Activated CD8-positive, alpha-beta memory T cell treated with anti-CD3 and anti-CD28 coated beads, Interleukin-2, amount 50 U/mL, for 24 hours (primary cell): ENCODE measurements at regions not wholly inside any gene's neighbourhood (a gene's known extent, or its start where the extent isn't known, plus 50 kb on each side); places are given as distances from the start of the nearest gene placed in this dataset.
"Not testable (repeated sequence)": the region's sequence is repeated elsewhere in the genome, so short reads cannot be mapped to it uniquely, and the experiment has no call there.

Experiments used
- DNase-seq: peaks from one replicate; pipeline ENCODE4 v3.0.0-alpha.2; 2020; ENCODE audit errors: extremely low read depth

GRCh38 chr1:149278156-149278555 is 174.8 kb upstream of the NBPF9 start:
- not testable (repeated sequence) for DNase-seq

DNA sequence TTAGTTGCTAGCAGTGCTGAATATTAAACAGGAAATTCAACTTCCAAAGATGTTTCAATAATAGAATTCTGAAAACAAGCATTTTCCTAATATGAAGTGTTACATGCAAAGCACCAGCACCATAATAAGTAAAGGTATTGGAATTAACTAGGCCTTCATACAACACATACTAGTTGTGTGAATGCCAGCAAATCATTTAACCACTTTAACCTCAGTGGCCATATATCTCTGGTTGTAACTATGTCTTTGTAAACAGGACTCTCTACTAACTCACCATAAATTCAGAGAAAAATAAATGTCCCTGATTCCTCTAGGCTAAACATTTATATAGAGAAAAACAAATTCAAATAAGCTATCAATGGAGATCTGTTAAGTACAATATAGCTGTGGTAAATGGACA is 175.7 kb upstream of the NBPF9 start:
- DNase-seq: not testable (repeated sequence)

DNA sequence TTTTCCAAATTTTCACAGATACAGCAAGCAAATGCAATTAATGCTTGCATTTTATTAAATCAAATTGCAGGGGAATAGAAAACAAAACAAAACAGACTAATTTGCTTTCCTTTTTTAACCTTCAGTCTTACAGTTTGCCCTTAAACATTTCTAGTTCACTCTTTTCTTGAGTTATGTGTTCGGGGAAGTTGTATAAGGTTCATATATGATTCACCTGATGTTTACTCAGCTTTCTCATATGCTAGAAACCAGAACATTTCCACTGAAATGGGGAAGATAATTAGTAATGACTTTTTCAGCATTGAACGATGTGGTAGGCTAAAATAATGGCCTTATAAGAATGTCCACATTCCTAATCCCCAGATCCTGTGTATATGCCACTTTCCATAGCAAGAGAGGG is 176.2 kb upstream of the NBPF9 start:
- DNase-seq: not testable (repeated sequence)

DNA sequence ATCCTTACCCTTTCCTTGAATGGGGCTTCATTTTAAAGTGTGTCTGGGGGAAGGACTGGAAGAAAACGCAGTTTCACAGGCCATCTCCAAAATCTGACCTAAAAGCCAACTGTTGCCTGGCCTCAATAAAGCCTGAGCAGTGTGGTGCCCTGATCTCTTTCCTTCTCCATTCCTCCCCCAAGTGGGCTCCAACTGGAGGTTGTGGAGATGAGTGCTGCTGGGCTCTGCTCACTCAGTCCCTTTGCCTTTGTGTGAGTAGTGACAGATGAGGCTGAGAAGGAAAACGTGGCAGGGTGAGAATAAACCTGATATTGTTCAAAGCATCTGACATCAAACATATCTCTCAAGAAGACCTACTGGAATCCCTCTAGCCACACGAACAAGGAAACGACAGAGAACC is 181.4 kb upstream of the NBPF9 start:
- DNase-seq: not testable (repeated sequence)

- DNase-seq: not testable (repeated sequence)
Measured at GRCh38 chr1:149285205-149285604, 181.9 kb upstream of the NBPF9 start.

- DNase-seq: not testable (repeated sequence)
Measured at GRCh38 chr1:149285638-149286037, 182.3 kb upstream of the NBPF9 start.

GRCh38 chr1:149288580-149288979 is 185.2 kb upstream of the NBPF9 start:
- not testable (repeated sequence) for DNase-seq

DNA sequence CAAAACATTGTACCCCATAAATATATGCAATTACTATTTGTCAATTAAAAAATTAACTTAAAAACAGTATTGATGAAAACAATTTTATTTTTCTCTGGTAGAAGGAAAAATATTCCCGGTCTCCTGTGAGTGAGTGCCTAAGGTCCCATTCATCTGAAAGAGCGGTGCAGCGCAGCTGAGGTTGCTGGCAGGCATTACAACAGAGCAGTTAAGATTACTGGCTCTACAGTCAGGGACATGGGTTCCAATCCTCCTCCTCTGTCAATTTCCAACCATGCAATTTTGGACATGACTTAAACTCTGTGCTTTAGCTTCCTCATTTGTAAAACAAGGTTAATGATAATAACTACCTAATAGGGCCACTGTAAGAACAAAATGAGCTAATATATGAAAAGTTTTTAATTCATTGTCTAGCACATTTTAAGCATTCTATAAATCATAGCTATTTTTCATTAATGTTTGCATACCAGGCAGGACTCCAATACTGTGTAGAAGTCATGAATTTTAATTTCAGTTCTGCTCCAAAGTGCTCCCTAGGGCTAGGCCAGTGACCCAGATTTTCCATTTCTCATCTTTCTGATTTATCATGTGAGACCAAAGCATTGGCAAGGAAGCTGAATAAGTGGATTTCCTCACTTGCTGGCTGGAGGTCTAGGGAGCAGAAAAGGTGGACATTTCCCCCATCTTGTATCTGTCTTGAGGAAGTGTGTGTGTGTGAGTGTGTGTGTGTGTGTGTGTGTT is 174.2 kb upstream of the NBPF19 start:
- not testable (repeated sequence) for DNase-seq

GRCh38 chr1:149301282-149301681 is 173.6 kb upstream of the NBPF19 start:
- not testable (repeated sequence) for DNase-seq

GRCh38 chr1:149304796-149305195 is 170.0 kb upstream of the NBPF19 start:
- not testable (repeated sequence) for DNase-seq

- not testable (repeated sequence) for DNase-seq
Measured at GRCh38 chr1:149307640-149308039, 167.2 kb upstream of the NBPF19 start.

DNA sequence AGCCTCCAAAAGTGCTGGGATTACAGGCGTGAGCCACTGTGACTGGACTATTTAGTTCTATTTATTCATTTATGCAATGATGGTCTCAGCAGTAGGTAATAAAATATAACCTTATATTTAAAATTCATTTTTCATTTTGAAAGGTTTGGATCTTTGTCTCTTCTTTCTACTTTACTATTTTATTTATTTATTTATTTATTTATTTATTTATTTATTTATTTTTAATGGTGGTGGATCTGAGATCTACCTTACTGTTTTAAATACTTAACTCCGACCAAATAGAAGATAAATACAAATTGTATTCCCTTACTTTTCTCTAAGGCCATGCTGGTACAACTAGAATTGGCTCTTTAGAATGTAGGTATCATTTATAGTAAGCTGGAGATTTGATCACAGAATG is 159.9 kb upstream of the NBPF19 start:
- DNase-seq: not testable (repeated sequence)

- DNase-seq: not testable (repeated sequence)
Measured at GRCh38 chr1:149320971-149321731, 153.7 kb upstream of the NBPF19 start.

- not testable (repeated sequence) for DNase-seq
Measured at GRCh38 chr1:149321732-149322016, 153.2 kb upstream of the NBPF19 start.

GRCh38 chr1:149330081-149330335 is 144.8 kb upstream of the NBPF19 start:
- DNase-seq: not testable (repeated sequence)

DNA sequence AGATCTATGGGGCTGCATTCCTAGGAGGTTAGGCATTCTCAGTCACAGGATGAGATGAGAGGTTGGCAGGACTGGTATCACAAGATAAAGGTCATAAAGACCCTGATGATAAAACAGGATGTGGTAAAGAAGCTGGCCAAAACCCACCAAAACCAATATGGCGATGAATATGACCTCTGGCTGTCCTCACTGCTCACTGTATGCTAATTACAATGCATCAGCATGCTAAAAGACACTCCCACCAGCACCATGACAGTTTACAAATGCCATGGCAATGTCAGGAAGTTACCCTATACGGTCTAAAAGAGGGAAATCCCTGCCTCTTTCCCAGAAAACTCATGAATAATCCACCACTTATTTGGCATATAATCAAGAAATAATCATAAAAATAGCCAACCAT is 138.8 kb upstream of the NBPF19 start:
- DNase-seq: not testable (repeated sequence)

DNA sequence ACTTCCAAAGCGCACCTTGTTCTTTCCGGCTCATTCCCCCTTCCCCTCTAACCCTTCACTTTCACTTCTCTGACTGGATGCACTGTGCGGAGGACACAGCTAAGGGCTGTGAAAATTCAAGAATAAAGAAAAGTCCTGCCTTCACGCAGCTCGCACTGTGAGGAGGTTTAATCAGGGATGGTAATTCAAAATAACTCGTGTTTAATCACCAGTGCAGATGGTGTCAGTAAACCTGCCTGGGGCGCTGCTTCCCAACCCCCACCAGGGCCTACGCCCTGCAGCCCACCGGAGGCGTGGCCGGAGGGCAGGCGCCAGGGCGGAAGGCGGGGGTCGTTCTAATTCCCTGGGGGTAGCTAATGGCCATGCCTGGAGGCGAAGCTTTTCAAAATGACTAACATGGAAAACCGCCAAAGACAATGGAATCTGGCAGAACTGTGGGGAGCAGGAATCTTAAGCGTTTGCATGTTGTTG is 136.6 kb upstream of the NBPF19 start:
- not testable (repeated sequence) for DNase-seq

- DNase-seq: not testable (repeated sequence)
Measured at GRCh38 chr1:149338698-149339097, 136.1 kb upstream of the NBPF19 start.

DNA sequence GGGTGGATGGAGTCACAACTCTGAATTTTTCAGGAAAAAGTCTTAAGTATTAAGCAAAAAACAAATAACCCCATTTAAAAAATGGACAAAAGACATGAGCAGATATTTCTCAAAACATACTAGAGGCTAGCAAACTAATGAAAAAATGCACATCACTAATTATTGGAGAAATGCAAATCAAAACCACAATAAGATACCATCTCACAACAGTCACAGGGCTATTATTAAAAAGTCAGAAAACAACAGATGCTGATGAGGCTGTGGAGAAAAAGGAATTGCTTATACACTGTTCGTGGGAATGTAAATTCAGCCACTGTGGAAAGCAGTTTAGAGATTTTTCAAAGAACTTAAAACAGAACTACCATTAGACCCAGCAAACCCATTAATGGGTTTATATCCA is 125.4 kb upstream of the NBPF19 start:
- DNase-seq: not testable (repeated sequence)

DNA sequence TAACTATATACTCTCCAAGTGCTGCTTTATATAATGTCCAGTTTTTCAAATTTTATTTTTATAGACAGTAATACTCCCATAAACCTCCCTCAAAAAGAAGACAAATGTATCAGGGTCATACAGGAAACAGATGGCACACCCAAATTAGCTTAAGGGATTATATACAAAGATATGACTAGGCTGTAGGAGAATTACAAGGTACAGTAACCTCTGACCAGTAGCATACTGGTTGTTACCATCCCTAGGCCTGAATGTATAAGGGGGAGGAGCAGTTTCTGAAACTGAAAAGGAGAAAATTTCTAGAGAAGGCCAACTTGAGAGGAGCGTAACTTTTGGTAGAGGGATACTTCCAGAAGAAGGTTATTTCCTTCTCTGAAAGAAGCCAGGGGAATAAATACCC is 122.6 kb upstream of the NBPF19 start:
- not testable (repeated sequence) for DNase-seq

DNA sequence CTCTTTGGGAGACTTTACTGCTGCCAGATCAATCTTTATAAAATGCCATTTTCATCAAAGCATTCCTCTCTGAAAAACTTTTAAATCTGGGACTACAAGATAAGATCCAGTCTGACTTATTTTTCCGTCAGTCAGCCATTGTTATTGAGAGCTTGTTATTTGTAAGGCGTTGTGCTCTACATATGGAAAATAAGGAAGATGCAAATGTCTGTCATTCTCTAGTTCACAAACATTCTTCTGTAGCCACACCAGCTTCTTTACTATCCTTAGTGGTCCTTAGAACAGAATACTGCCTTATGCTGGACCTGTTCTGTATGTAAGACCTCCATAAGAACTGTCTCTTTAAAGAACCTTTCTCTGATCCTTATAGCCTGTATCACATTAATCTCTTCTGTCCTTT is 120.3 kb upstream of the NBPF19 start:
- not testable (repeated sequence) for DNase-seq

DNA sequence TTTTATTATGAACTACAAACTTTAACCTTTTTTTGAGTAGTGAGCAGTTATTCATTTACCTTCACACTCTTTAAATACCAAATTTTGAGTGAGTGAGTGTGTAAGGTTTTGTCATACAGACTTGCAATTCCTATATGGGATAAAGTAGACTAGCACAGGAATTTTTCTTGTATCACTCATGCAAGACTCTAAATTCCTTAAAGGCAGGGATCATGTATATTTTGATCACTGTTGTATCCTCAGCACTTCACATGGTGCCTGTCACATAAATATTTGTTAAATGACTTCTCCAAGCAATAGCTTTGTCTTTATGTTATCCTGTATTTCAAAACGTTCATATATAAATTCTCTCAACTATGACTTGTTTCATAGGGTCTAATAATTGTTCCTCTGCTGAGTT is 119.1 kb upstream of the NBPF19 start:
- not testable (repeated sequence) for DNase-seq

GRCh38 chr1:149356152-149356551 is 118.7 kb upstream of the NBPF19 start:
- DNase-seq: not testable (repeated sequence)
